GM10266 (cell line): ENCODE measurements at regions not wholly inside any gene's neighbourhood (a gene's known extent, or its start where the extent isn't known, plus 50 kb on each side); places are given as distances from the start of the nearest gene placed in this dataset.

Experiments used
- DNase-seq: peaks from one replicate; pipeline ENCODE4 v3.0.0; 2012; ENCODE audit errors: extremely low spot score
- TF ChIP-seq, protein P1 (sequence below): IDR thresholded peaks from 2 replicates; pipeline ENCODE4 v1.5.1; 2012; ENCODE audit warnings: mild to moderate bottlenecking, low read depth; ENCODE audit not compliant: control insufficient read depth, insufficient read depth; ENCODE audit errors: missing control alignments

DNA sequence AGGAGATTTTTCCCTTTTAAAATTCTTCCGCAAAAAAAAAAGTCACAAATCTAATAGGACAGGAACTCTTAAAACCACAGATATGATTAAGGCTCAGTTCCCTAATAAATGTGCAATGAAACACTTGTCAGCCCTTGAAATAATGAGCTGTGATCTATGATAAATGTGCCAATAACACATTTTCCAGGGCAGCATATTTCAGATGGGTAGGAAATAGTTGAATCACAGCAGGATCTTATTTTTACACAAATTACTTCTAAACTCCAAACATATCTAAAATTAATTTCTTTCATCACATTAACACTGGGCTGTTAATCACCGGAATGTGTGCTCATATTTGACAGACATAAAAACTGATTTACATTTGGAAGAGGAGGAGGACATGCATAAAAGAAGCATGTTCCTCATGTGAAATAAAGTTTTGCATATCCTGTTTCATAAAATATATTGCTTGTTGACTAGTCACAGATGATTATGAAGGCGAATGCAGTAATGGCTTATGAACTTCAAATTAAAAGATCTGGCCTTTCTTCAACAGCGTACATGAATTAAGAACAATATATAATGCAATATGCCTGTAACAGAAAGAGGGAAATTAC lies 281.4 kb downstream of the PAX3 start:
- TF ChIP-seq, protein P1, sequence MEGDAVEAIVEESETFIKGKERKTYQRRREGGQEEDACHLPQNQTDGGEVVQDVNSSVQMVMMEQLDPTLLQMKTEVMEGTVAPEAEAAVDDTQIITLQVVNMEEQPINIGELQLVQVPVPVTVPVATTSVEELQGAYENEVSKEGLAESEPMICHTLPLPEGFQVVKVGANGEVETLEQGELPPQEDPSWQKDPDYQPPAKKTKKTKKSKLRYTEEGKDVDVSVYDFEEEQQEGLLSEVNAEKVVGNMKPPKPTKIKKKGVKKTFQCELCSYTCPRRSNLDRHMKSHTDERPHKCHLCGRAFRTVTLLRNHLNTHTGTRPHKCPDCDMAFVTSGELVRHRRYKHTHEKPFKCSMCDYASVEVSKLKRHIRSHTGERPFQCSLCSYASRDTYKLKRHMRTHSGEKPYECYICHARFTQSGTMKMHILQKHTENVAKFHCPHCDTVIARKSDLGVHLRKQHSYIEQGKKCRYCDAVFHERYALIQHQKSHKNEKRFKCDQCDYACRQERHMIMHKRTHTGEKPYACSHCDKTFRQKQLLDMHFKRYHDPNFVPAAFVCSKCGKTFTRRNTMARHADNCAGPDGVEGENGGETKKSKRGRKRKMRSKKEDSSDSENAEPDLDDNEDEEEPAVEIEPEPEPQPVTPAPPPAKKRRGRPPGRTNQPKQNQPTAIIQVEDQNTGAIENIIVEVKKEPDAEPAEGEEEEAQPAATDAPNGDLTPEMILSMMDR, result no peak
- no peak for DNase-seq

DNA sequence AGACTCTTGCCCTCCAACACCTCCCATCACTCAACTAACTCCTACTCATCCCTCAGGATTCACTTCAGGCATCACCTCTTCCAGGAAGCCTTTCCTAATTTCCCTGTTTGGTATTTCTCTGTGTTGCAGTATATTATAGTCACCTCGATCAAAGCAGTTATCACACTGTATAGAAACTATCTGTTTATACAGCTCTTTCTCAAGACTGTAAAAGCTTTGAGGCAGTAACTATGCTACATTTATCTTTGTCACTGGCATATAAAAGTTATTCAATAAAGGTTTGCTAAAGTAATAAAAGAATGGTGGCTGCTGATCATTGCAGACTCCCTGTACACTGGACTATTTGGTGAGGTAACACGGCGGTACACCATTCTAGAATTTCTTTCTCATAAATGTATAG lies 284.9 kb downstream of the PAX3 start:
- no peak for DNase-seq
- TF ChIP-seq, protein P1, result no peak

- no peak for DNase-seq
- TF ChIP-seq, protein P1, result no peak
Measured at GRCh38 chr2:222000326-222000725, 298.5 kb downstream of the PAX3 start.

DNA sequence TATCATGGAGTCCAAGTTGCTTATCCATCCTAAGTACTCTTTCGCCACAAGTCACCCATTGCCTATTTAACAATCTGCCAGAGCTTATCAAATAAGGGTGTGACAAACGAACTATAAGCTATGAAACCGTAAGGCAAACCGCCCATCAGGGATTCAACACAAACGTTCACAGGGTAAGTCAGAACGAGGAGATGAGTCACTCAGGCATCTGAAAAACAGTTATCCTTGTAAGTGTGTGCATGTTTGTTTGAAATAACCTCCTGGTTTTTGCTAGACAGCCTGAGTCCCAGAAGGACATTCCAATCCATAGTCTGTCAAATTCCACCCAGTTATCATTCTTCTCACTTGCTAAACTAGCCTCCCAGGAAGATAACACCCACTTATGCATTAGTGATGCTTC lies 299.1 kb downstream of the PAX3 start:
- TF ChIP-seq, protein P1, result no peak
- DNase-seq, result no peak

DNA sequence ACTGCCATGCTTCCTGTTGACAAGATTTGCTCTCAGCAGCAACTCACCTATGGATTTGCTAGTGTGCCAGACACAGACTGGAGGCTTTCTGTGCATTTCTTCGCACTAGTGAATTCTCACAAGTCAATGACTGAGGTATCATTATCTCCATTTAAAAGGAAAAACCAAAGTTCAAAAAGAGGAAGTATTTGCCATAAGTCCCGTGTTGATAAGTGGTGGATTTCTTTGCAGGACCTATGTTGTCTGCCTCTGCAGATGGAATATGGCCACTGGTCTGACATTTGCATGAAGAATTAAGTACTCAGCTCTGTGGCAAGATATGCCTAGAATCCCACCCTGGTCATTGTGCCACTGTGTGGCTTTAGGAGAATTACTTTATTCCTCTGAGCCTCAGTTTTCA lies 299.6 kb downstream of the PAX3 start:
- TF ChIP-seq, protein P1, result no peak
- no peak for DNase-seq

DNA sequence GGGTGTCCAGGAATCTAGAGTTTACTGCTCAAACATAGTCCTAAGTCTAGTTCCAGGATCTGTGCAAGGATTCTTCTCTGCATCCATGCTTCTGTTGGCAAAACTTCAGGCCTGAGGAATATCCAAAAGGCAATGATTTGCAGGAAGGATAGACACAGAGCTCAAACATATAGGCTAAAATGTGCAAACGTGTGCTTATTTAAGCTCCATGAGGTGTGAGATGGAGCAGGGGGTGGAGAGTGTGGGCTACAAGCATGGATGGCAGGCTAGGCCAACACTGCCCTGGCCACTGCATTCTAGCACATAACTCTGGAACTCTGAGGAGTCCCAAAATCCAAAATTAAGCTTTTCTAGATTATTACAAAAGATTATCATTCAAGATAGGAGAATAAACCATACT lies 301.1 kb downstream of the PAX3 start:
- DNase-seq, result no peak
- TF ChIP-seq, protein P1, result no peak

DNA sequence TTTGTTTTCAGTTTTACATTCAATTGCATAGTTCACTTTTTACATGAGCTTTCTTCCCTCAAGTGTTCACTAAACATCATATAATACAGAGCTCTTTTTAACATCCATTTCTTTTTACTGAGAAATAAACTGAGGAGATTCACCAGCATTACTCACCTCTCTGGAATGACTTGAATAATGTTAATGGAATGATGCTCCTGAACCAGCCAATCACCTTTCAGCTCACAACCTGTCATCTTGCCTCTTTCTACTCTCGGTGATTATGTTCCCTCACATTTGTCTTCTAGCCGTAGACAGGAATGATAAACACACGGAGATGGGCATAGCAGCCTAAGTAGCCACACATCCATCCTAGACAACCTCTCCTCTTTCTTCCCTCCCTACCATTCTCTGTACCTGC lies 301.7 kb downstream of the PAX3 start:
- TF ChIP-seq, protein P1, result no peak
- DNase-seq, result no peak
